IPS-18c (cell line): ENCODE measurements at regions not wholly inside any gene's neighbourhood (a gene's known extent, or its start where the extent isn't known, plus 50 kb on each side); places are given as distances from the start of the nearest gene placed in this dataset.
"Not testable (repeated sequence)": the region's sequence is repeated elsewhere in the genome, so short reads cannot be mapped to it uniquely, and the experiment has no call there.

Experiments used
- H3K4me3 ChIP-seq: 2 replicates; pipeline ENCODE4 v1.7.0; 2013; ENCODE audit warnings: low read depth, mild to moderate bottlenecking, low read length, moderate library complexity; ENCODE audit not compliant: insufficient read depth
- H3K9me3 ChIP-seq: one replicate; pipeline ENCODE4 v1.6.1; 2013; ENCODE audit warnings: mild to moderate bottlenecking, low read length, moderate library complexity; ENCODE audit not compliant: control insufficient read depth, insufficient read depth

DNA sequence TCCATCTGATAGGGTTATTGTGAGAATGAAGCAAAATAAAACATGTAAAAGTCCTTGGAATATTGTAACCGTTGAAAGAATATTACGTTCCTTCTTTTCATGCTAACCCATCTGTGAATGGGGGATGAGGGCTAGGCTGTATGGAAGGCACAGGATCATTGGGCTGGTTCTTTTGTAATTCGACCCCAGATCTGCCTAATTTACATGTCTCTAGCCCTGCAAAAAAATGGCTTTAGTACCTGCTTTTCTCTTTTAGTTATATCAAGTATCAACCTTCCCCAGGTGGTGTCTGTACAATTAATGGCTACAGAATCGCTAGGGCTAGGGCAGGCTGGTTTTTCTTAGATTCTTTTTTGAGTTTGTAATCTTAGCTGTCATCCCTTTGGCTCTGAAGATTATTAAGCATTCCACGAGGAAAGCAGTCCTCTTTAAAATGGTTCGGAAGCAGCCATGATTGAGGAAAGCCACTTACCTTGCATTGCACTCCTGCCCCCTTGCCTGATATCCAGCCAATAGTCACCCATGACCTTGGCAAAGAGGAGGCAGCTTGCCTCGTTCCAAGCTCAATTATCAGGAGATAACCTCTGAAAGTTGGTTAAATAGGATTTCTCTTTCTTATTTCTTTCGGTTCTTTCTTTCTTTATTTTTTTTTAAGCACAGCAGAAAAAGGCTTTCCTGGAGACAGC is 153.9 kb upstream of the ZKSCAN2 start:
- Histone ChIP-seq H3K9me3 (no peaks in the 10 kb centered on the region), H3K4me3 (no peak overlapping the region)

DNA sequence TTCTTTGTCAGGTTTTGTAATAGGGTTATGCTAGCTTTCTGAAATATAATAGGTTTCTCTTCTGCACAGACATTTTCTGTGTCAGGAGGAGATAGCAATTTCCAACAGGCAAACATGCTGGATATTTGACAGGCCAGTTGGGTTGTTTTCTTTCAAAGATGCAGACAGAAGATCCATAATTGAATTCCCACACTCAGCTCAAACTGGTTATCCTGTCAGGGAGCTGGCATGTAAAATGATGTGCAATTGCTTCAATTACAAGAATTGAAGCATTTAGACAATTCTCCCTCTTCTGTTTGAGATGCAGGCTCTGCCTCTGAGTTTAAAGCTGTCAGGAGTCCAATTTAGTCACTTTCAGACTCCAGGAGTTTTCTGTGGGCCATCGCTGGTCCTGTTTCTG is 146.2 kb upstream of the ZKSCAN2 start:
- H3K9me3 ChIP-seq: no peaks in the 10 kb centered on the region
- H3K4me3 ChIP-seq: no peak overlapping the region

DNA sequence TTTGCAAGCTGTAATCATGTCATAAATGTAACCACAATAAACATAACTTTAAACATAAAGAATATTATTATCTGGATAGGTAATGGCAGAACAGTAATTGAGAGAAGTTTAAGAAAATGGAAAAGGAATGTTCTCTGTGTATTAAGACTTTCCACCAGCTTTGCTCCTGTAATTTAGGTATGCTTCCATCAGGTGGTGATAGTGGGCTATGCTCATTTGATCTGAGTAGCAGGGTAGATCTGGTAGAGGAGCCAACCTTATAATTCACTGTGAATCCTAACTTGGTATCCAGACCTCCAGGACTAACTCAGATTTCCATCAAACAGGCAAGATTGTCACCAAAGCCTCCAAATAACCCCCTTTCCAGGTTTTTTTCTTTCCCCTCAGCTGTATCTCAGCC is 137.9 kb upstream of the ZKSCAN2 start:
- H3K9me3 ChIP-seq: no peaks in the 10 kb centered on the region
- no peak overlapping the region for H3K4me3 ChIP-seq

GRCh38 chr16:25390761-25391160 is 133.1 kb upstream of the ZKSCAN2 start:
- no peaks in the 10 kb centered on the region for H3K9me3 ChIP-seq
- no peak overlapping the region for H3K4me3 ChIP-seq

DNA sequence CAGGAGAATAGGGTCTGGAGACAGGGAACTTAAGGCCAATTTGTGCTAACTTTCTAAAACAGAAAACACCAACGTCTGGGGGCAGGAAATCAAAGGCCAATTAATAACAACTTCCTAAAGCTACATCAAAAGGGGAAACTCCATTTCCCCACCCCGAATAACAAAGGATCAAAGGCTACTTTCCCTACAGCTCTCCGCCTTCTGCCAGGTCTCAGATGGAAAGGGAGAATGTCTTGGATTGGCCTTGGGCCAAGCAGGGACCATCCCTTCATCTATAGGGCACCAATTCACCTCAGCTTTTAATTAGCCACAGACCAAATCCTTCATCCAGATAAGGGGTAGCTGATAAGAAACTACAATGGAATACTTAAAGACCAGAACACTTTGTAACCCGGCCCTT is 116.9 kb upstream of the ZKSCAN2 start:
- H3K9me3 ChIP-seq: no peaks in the 10 kb centered on the region

GRCh38 chr16:25372716-25373115 is 115.1 kb upstream of the ZKSCAN2 start:
- H3K9me3 ChIP-seq: no peaks in the 10 kb centered on the region
- H3K4me3 ChIP-seq: no peak overlapping the region

More for the DNA sequence above, 116.9 kb upstream of the ZKSCAN2 start:
- no peak overlapping the region for H3K4me3 ChIP-seq

DNA sequence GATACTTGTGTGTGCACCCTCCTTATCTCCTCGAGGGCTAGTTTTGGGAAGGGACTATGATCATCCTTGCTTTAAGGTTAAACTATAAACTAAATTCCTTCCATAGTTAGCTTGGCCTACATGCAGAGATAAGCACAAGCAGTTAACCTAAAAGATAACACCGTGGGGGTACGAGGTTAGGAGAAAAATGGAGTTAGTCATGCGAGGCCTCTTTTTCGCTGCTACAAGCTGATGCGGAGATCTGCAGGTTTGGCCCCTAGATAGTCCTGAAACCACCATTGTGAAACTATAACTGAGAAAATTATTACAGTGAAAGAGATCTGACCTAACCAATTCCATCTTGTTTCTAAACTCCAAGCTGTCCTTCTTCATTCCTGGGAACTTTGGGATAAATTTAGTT is 113.7 kb upstream of the ZKSCAN2 start:
- Histone ChIP-seq H3K9me3 (no peaks in the 10 kb centered on the region), H3K4me3 (no peak overlapping the region)

GRCh38 chr16:25370541-25370940 is 112.9 kb upstream of the ZKSCAN2 start:
- H3K9me3 ChIP-seq: no peaks in the 10 kb centered on the region
- H3K4me3 ChIP-seq: no peak overlapping the region

- H3K4me3 ChIP-seq: no peak overlapping the region
- H3K9me3 ChIP-seq: no peaks in the 10 kb centered on the region
Measured at GRCh38 chr16:25367773-25368524, 110.3 kb upstream of the ZKSCAN2 start.

DNA sequence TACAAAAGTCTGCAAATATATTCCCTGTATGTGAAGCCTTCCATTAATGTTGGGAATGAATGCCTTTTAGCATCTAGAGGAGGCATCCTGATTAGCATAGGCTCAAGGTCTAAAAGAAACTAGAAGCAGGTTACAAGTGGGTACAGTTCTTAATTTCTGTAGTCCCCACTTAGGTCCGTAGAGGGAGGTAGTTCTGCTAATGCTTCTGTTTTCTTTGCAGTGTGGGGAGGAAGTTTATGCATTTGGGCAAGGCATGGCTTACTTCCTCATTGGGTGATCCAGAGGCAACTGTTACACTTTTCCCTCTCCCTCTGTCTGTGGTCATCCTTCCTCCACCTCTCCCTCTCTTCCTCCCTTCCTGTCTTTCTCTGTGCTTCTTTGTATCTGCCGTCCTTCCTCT is 108.4 kb upstream of the ZKSCAN2 start:
- no peaks in the 10 kb centered on the region for H3K9me3 ChIP-seq
- H3K4me3 ChIP-seq: no peak overlapping the region

GRCh38 chr16:25359516-25359915 is 101.9 kb upstream of the ZKSCAN2 start:
- not testable (repeated sequence) for H3K9me3 ChIP-seq, H3K4me3 ChIP-seq

GRCh38 chr16:25344006-25344405 is 86.4 kb upstream of the ZKSCAN2 start:
- Histone ChIP-seq H3K9me3 (no peaks in the 10 kb centered on the region), H3K4me3 (no peak overlapping the region)

DNA sequence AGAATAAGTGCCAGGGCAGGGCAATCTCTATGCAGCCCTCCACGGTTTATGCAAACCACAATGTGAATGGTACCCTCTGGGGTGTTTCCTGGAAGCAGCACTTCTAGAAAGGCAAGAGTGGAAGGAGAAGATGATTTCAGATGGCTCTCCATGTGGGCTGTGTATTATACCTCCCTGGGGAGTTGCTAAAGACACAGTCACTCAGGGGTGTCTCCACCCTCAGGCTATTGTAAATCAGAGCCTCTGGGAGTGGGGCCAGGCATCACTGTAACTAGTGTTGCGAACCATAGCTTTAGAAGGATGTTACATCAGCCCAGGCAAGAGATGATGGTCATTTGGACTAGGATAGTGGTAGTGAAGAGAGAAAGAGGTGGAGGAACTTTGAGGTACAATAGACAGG is 83.3 kb upstream of the ZKSCAN2 start:
- Histone ChIP-seq H3K4me3 (no peak overlapping the region), H3K9me3 (no peaks in the 10 kb centered on the region)

- H3K4me3 ChIP-seq: no peak overlapping the region
- no peaks in the 10 kb centered on the region for H3K9me3 ChIP-seq
Measured at GRCh38 chr16:25317732-25318316, 60.2 kb upstream of the ZKSCAN2 start.

DNA sequence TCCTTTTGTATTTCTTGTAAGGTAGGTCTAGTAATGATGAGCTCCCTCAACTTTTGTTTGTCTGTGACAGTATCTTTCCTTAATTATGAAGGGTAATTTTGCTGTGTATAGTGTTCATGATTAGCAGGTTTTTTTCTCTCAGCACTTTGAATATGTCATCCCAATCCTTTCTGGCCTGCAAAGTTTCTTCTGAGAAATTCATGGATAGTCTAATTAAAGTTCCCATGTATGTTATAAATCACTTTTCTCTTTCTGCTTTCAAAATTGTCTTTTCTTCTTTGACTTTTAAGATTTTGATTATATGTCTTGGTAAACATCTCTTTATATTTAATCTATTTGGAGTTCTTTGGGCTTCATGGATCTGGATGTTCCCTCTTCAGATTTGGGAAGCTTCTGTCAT is 54.3 kb upstream of the ZKSCAN2 start:
- Histone ChIP-seq H3K4me3 (no peak overlapping the region), H3K9me3 (no peaks in the 10 kb centered on the region)

GRCh38 chr16:25311039-25311438 is 53.4 kb upstream of the ZKSCAN2 start:
- H3K9me3 ChIP-seq: no peaks in the 10 kb centered on the region
- no peak overlapping the region for H3K4me3 ChIP-seq
